ENCODE measurements at regions not wholly inside any gene's neighbourhood (a gene's known extent, or its start where the extent isn't known, plus 50 kb on each side); places are given as distances from the start of the nearest gene placed in this dataset.
"Not testable (repeated sequence)": the region's sequence is repeated elsewhere in the genome, so short reads cannot be mapped to it uniquely, and the experiment has no call there.

GRCh38 chr6:128711149-128711548, 171.8 kb upstream of the LAMA2 start:
- no peaks in the 10 kb centered on the region for H3K27me3 ChIP-seq (ENCODE audit: insufficient read depth in 3 of 3, low read length in 2 of 3)
- H3K4me3 ChIP-seq, result no peak overlapping the region
- H3K9me3 ChIP-seq, result no peaks in the 10 kb centered on the region
- no peaks in the 10 kb centered on the region for H3K4me1 ChIP-seq
- intact Hi-C loops (cut with DNase I), result no loop called here
- no peak for ATAC-seq
- TF ChIP-seq, protein P1, sequence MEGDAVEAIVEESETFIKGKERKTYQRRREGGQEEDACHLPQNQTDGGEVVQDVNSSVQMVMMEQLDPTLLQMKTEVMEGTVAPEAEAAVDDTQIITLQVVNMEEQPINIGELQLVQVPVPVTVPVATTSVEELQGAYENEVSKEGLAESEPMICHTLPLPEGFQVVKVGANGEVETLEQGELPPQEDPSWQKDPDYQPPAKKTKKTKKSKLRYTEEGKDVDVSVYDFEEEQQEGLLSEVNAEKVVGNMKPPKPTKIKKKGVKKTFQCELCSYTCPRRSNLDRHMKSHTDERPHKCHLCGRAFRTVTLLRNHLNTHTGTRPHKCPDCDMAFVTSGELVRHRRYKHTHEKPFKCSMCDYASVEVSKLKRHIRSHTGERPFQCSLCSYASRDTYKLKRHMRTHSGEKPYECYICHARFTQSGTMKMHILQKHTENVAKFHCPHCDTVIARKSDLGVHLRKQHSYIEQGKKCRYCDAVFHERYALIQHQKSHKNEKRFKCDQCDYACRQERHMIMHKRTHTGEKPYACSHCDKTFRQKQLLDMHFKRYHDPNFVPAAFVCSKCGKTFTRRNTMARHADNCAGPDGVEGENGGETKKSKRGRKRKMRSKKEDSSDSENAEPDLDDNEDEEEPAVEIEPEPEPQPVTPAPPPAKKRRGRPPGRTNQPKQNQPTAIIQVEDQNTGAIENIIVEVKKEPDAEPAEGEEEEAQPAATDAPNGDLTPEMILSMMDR (IDR thresholded peaks at IDR 0.05), result no peak
- H3K27ac ChIP-seq, result no peak overlapping the region
- WGBS, 3 donors, result 83 to 90% (median 89%) methylated on average over 3 of the region's 3 CpGs
- no peaks in the 10 kb centered on the region for H3K36me3 ChIP-seq (ENCODE audit: insufficient read depth in 1 of 2, low read depth in 1 of 2)
- no peak for DNase-seq

GRCh38 chr6:128710315-128710714, 172.6 kb upstream of the LAMA2 start:
- H3K36me3 ChIP-seq (ENCODE audit: insufficient read depth in 1 of 2, low read depth in 1 of 2), result no peaks in the 10 kb centered on the region
- TF ChIP-seq, protein P1 (IDR thresholded peaks at IDR 0.05), result no peak
- ATAC-seq (no peak), DNase-seq (no peak)
- H3K4me1 ChIP-seq, result no peaks in the 10 kb centered on the region
- 71 to 77% (median 73%) methylated on average over 2 of the region's 2 CpGs for WGBS, 3 donors
- no peaks in the 10 kb centered on the region for H3K27me3 ChIP-seq (ENCODE audit: insufficient read depth in 3 of 3, low read length in 2 of 3)
- H3K9me3 ChIP-seq, result no peaks in the 10 kb centered on the region
- no peak overlapping the region for H3K27ac ChIP-seq
- H3K4me3 ChIP-seq, result no peak overlapping the region
- intact Hi-C loops (cut with DNase I), result no loop called here

DNA sequence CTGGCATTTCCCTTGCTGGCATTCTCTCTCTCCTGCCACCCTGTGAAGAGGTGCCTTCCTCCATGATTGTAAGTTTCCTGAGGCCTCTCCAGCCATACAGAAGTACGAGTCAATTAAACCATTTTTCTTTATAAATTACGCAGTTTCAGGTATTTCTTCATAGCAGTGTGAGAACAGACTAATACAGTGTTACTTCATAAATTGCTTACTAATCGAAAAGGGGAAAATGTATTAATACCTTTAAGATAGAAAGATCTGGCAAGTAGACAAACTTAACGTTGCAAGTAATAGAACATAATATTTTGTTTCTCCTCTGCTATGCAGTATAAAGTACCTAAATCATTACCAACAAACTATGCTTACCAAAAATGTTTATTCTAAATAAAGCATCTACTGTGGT, 178.3 kb upstream of the LAMA2 start:
- TF ChIP-seq, protein P1 (IDR thresholded peaks at IDR 0.05), result no peak
- no peaks in the 10 kb centered on the region for H3K4me1 ChIP-seq
- ATAC-seq, result no peak
- WGBS, 3 donors, result 89 to 92% (median 90%) methylated on average over 4 of the region's 4 CpGs
- no peak overlapping the region for H3K4me3 ChIP-seq
- no peak overlapping the region for H3K27ac ChIP-seq
- no peak for DNase-seq
- no peaks in the 10 kb centered on the region for H3K36me3 ChIP-seq (ENCODE audit: insufficient read depth in 1 of 2, low read depth in 1 of 2)
- H3K27me3 ChIP-seq (ENCODE audit: insufficient read depth in 3 of 3, low read length in 2 of 3), result no peaks in the 10 kb centered on the region
- no peaks in the 10 kb centered on the region for H3K9me3 ChIP-seq
- intact Hi-C loops (cut with DNase I), result no loop called here

GRCh38 chr6:128703794-128704193, 179.1 kb upstream of the LAMA2 start:
- not testable (repeated sequence) for DNase-seq, H3K4me1 ChIP-seq
- WGBS, 3 donors, result 82 to 97% (median 88%) methylated on average over 3 of the region's 3 CpGs

DNA sequence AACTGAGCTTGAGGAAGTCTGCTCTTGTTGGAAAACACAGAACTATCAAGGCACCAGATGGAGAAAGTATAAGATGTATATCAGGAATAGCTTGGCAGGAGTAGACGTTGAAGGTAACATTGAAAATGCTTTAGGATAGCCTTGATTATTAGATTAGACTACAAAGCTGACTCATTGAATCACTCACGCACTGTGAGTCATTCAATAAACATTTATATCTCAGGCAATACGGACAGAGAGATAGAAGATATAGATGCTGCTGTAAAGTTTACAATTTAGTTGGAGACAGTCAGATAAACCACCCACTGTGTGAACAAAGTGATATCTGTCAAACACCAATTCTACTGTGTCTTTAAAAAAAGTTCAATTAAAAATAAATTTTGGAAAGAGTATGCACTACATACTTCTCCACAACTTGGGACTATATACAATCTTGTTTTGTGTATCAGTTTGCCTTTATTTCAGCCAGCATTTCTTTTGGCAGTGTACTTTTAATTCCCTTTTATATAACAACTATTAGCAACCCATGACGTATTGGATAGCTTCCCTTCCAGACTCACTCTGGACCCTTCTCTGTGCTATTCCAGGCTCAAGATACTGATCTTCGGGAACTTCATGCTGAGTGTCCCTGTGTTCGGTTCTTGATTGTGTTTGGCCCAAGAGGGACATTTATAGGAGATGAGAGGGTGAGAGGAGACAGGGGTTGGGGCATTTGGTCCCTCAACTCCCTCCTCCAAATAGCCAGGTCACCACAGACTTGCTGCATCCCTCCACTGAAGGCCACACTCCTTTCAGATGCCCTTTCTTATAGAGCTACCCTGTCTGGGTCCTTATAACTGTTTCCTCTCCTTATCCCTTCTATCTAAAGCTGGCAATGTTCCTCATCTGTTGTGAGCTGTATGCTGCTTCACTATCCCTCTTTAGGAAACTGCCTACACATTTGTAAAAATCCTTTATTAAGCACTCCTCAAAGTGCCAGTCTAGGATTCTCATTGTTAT, 176.6 kb upstream of the PTPRK start:
- no peak for DNase-seq
- intact Hi-C loops (cut with DNase I), result no loop called here
- Histone ChIP-seq H3K36me3 (ENCODE audit: insufficient read depth in 1 of 2, low read depth in 1 of 2) (no peaks in the 10 kb centered on the region), H3K9me3 (no peaks in the 10 kb centered on the region), H3K4me1 (no peaks in the 10 kb centered on the region), H3K27ac (no peak overlapping the region), H3K4me3 (no peak overlapping the region), H3K27me3 (ENCODE audit: insufficient read depth in 3 of 3, low read length in 2 of 3) (no peaks in the 10 kb centered on the region)
- TF ChIP-seq, protein P1 (IDR thresholded peaks at IDR 0.05), result no peak
- WGBS, 3 donors, result 79 to 83% (median 82%) methylated on average over 6 of the region's 6 CpGs
- ATAC-seq, result no peak

More at GRCh38 chr6:128703794-128704193, 179.1 kb upstream of the LAMA2 start:
- intact Hi-C loops (cut with DNase I); ATAC-seq; H3K4me3 ChIP-seq; H3K27me3 ChIP-seq (ENCODE audit: insufficient read depth in 3 of 3, low read length in 2 of 3); H3K27ac ChIP-seq; H3K9me3 ChIP-seq; H3K36me3 ChIP-seq (ENCODE audit: insufficient read depth in 1 of 2, low read depth in 1 of 2): not testable (repeated sequence)
